GM18951 (cell line): ENCODE measurements at regions not wholly inside any gene's neighbourhood (a gene's known extent, or its start where the extent isn't known, plus 50 kb on each side); places are given as distances from the start of the nearest gene placed in this dataset.
"Not testable (repeated sequence)": the region's sequence is repeated elsewhere in the genome, so short reads cannot be mapped to it uniquely, and the experiment has no call there.

ENCODE experiments used
- POLR2A ChIP-seq: IDR thresholded peaks from 4 replicates; pipeline ENCODE4 v1.6.1; 2011; ENCODE audit warnings: mild to moderate bottlenecking; ENCODE audit not compliant: insufficient read length, insufficient read depth; ENCODE audit errors: extremely low read depth
- in situ Hi-C: fragments of 300-500 bp; cut with MboI; formaldehyde crosslinking; loops from one replicate; pipeline ENCODE4 v1.12.0; 2022; ENCODE audit warnings: low sequenced_read_pairs, mixed read lengths, inconsistent platforms; ENCODE audit not compliant: unreplicated experiment

- TF ChIP-seq POLR2A, result no peak
These were observed 82.8 kb upstream of the L3MBTL4 start for GRCh38 chr18:6497543-6497942.

GRCh38 chr18:6498289-6498856, 83.7 kb upstream of the L3MBTL4 start:
- no peak for TF ChIP-seq POLR2A
- in situ Hi-C loops, result no loop called here

More at GRCh38 chr18:6497543-6497942, 82.8 kb upstream of the L3MBTL4 start:
- in situ Hi-C loops, result no loop called here

GRCh38 chr18:6504605-6505497, 90.1 kb upstream of the L3MBTL4 start:
- in situ Hi-C loops, result no loop called here

GRCh38 chr18:6505498-6505875, 90.8 kb upstream of the L3MBTL4 start:
- no peak for TF ChIP-seq POLR2A
- in situ Hi-C loops, result no loop called here

More at GRCh38 chr18:6504605-6505497, 90.1 kb upstream of the L3MBTL4 start:
- TF ChIP-seq POLR2A, result no peak

- in situ Hi-C loops, result no loop called here
- TF ChIP-seq POLR2A, result no peak
These were observed 94.7 kb upstream of the L3MBTL4 start for GRCh38 chr18:6509417-6509816.

GRCh38 chr18:6509832-6510231, 95.1 kb upstream of the L3MBTL4 start:
- TF ChIP-seq POLR2A, result no peak
- in situ Hi-C loops, result no loop called here

GRCh38 chr18:6520901-6521300, 106.2 kb upstream of the L3MBTL4 start:
- no peak for TF ChIP-seq POLR2A
- in situ Hi-C loops, result no loop called here

- TF ChIP-seq POLR2A, result no peak
- in situ Hi-C loops, result no loop called here
These were observed 107.2 kb upstream of the L3MBTL4 start for GRCh38 chr18:6521803-6522418.

- in situ Hi-C loops, result no loop called here
- TF ChIP-seq POLR2A, result no peak
These were observed 110.9 kb upstream of the L3MBTL4 start for GRCh38 chr18:6525604-6526003.

GRCh38 chr18:6537475-6537874, 122.8 kb upstream of the L3MBTL4 start:
- TF ChIP-seq POLR2A, result no peak
- in situ Hi-C loops, result no loop called here

- in situ Hi-C loops, result not testable (repeated sequence)
These were observed 126.5 kb upstream of the L3MBTL4 start for GRCh38 chr18:6541131-6541679.

- no peak for TF ChIP-seq POLR2A
- in situ Hi-C loops, result no loop called here
These were observed 127.6 kb upstream of the L3MBTL4 start for GRCh38 chr18:6542296-6542695.

- in situ Hi-C loops, result no loop called here
- no peak for TF ChIP-seq POLR2A
These were observed 128.7 kb upstream of the L3MBTL4 start for GRCh38 chr18:6543330-6543908.
